ENCODE measurements at regions not wholly inside any gene's neighbourhood (a gene's known extent, or its start where the extent isn't known, plus 50 kb on each side); places are given as distances from the start of the nearest gene placed in this dataset.
A peak's percentile ranks its signal among the peaks of the same experiment; 100 is the strongest.
"Not testable (repeated sequence)": the region's sequence is repeated elsewhere in the genome, so short reads cannot be mapped to it uniquely, and the experiment has no call there.

DNA sequence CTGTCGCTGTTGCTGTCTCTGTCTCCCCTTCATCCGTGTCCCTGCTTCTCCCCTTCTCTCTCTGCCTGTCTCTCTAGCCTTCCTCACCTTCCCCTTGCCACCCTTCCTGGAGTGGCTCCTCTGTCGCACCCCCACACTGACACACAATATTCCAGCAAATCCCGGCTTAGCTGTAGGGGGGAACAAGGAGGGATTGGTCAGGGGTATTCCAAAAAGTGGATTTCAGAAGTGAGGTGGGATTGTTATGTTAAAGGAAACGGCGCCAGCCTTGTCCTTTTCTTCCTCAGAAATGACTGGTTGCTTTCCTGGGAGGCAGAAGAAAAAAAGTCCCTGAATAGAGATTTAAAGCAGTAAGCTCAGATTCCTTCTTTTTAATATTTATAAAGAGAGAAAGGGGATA is 76.3 kb upstream of the SIRPA start:
- no peak for DNase-seq
- no peaks in the 10 kb centered on the region for H3K4me1 ChIP-seq (ENCODE audit: insufficient read depth, low read length)
- Mint-ChIP-seq H3K36me3 (peaks cover 4 to 8% of the 10 kb centered on the region in 2 donors), H3K4me1 (peaks cover 4 to 7% (median 6%) of the 10 kb centered on the region in 4 donors), H3K4me3 (no peak overlapping the region), H3K27me3 (peaks cover 36 to 52% of the 10 kb centered on the region in 2 donors), H3K27ac (no peak overlapping the region), H3K9me3 (peaks cover 0 to 28% (median 25%) of the 10 kb centered on the region in 8 donors)
- peaks cover 0 to 5% of the 10 kb centered on the region in 2 donors for H3K9me3 ChIP-seq (ENCODE audit: control insufficient read depth in 1 of 2, low read length in 2 of 2)
- intact Hi-C loops (cut with micrococcal nuclease) = no loop called here
- ChIA-PET POLR2A (ENCODE audit: partially characterized antibody) (no interaction called here), CTCF (ENCODE audit: partially characterized antibody) (no interaction called here)
- H3K36me3 ChIP-seq (ENCODE audit: insufficient read depth, low read length) = no peaks in the 10 kb centered on the region
- peaks cover 9% of the 10 kb centered on the region for H3K27me3 ChIP-seq (ENCODE audit: insufficient read depth, low read length)
- no peak overlapping the region for H3K4me3 ChIP-seq (ENCODE audit: low read length in 2 of 2)
- H3K27ac ChIP-seq (ENCODE audit: low read depth, low read length) = no peak overlapping the region

GRCh38 chr20:1818247-1818840 is 76.9 kb upstream of the SIRPA start:
- Histone ChIP-seq H3K27ac (ENCODE audit: low read depth, low read length) (no peak overlapping the region), H3K9me3 (ENCODE audit: control insufficient read depth in 1 of 2, low read length in 2 of 2) (peaks cover 0 to 5% of the 10 kb centered on the region in 2 donors), H3K27me3 (ENCODE audit: insufficient read depth, low read length) (peaks cover 9% of the 10 kb centered on the region), H3K4me3 (ENCODE audit: low read length in 2 of 2) (no peak overlapping the region), H3K4me1 (ENCODE audit: insufficient read depth, low read length) (no peaks in the 10 kb centered on the region), H3K36me3 (ENCODE audit: insufficient read depth, low read length) (no peaks in the 10 kb centered on the region)
- Mint-ChIP-seq H3K9me3 (peaks cover 0 to 23% (median 21%) of the 10 kb centered on the region in 8 donors), H3K36me3 (peaks cover 2 to 5% of the 10 kb centered on the region in 2 donors), H3K4me3 (peak overlapping the region in 1 of 8 donors; percentile 24), H3K4me1 (peaks cover 4 to 7% (median 6%) of the 10 kb centered on the region in 4 donors), H3K27ac (peak overlapping the region in 2 of 7 donors; percentile 0 to 9), H3K27me3 (peaks cover 39 to 48% of the 10 kb centered on the region in 2 donors)
- ChIA-PET POLR2A (ENCODE audit: partially characterized antibody) (no interaction called here), CTCF (ENCODE audit: partially characterized antibody) (no interaction called here)
- no peak for DNase-seq
- intact Hi-C loops (cut with micrococcal nuclease) = no loop called here

DNA sequence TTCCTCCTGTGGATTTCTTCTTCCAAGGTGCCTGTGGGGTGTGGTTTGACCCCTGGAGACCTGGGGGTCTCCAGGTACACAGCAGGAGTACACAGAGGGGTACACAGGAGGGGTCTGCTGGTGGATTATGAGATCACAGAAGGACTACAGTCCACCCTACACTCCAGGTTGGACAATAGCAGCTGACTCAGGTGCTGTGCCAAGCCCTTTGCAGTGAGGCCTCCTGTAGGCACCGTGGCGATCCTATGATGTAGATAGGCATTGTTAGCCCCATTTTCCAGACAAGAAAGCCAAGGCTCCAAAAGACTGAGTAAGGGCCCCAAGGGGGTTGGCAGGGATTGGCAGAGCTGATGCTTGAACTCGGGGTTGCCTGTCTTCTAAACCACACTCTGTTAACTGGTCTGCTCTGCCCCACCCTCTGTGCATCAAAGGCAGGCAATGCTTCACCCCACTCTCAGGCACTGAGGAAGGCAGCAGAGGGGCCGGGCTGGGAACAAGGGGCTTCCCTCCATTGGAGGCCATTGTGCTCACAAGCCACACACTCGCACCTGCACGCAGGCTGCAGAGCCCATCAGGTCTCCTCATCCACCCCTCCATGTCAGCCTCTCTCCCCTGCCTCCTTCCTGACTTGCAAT is 77.5 kb upstream of the SIRPA start:
- no peak for DNase-seq
- no peak overlapping the region for H3K27ac ChIP-seq (ENCODE audit: low read depth, low read length)
- POLR2A ChIA-PET (ENCODE audit: partially characterized antibody) = no interaction called here

DNA sequence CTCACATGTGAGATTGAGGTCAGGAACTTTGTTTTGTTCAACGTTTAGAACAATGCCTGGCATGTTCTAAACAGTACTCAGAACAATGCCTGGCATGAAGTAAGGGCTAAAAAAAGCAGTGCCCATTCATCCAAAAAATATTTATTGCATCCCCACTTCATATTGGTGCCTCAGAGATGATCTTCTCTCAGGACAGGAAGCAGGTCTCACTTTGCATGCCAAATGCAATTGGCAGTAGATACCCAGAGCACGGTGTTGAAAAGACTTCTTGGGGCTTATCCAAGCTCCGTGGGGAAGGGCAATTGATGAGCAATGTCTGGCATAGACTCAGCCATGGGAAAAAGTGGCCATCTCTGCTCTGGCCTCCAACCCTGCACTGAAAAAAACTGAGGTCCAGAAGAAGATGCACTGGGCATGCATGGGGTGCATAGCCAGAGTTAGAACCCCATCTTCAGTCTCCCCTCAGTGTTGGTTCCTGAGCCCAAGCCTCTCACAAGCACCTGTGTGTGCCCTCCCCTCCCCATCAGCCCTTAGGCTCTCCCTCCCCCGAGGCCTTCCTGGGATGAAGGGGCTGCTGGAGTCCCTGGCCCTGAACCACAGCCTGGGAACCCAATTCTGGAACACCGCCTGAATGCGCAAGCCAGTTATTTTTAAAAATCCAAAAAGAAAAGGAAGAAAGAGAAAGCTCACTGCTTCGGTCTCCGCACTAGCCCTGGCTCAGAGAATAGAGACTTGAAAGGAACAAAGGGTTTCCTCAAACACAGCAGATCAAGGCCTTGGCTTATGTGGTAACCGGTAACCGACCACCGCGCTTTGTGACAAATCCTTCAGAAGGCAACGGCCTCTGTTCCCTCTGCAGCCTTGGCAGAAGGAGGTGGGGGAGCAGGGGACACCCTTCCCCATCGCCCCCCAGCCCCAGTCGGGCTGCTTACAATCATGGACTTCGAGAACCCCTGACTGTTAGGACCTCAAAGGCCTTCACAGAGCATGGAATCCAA is 78.5 kb upstream of the SIRPA start:
- H3K9me3 Mint-ChIP-seq = peaks cover 0 to 8% (median 5%) of the 10 kb centered on the region in 8 donors
- POLR2A ChIA-PET (ENCODE audit: partially characterized antibody) = no interaction called here
- no peak for DNase-seq

More for the DNA sequence above, 77.5 kb upstream of the SIRPA start:
- H3K36me3 ChIP-seq (ENCODE audit: insufficient read depth, low read length) = no peaks in the 10 kb centered on the region
- H3K9me3 Mint-ChIP-seq = peaks cover 0 to 16% (median 15%) of the 10 kb centered on the region in 8 donors
- H3K4me1 Mint-ChIP-seq = peaks cover 4 to 7% (median 6%) of the 10 kb centered on the region in 4 donors
- H3K4me3 Mint-ChIP-seq = no peak overlapping the region
- peaks cover 9% of the 10 kb centered on the region for H3K27me3 ChIP-seq (ENCODE audit: insufficient read depth, low read length)
- peaks cover 41 to 46% of the 10 kb centered on the region in 2 donors for H3K27me3 Mint-ChIP-seq
- peaks cover 0 to 5% of the 10 kb centered on the region in 2 donors for H3K9me3 ChIP-seq (ENCODE audit: control insufficient read depth in 1 of 2, low read length in 2 of 2)
- peaks cover 0 to 5% of the 10 kb centered on the region in 2 donors for H3K36me3 Mint-ChIP-seq
- no peaks in the 10 kb centered on the region for H3K4me1 ChIP-seq (ENCODE audit: insufficient read depth, low read length)
- CTCF ChIA-PET (ENCODE audit: partially characterized antibody) = no interaction called here
- H3K4me3 ChIP-seq (ENCODE audit: low read length in 2 of 2) = no peak overlapping the region
- intact Hi-C loops (cut with micrococcal nuclease) = no loop called here
- H3K27ac Mint-ChIP-seq = no peak overlapping the region

DNA sequence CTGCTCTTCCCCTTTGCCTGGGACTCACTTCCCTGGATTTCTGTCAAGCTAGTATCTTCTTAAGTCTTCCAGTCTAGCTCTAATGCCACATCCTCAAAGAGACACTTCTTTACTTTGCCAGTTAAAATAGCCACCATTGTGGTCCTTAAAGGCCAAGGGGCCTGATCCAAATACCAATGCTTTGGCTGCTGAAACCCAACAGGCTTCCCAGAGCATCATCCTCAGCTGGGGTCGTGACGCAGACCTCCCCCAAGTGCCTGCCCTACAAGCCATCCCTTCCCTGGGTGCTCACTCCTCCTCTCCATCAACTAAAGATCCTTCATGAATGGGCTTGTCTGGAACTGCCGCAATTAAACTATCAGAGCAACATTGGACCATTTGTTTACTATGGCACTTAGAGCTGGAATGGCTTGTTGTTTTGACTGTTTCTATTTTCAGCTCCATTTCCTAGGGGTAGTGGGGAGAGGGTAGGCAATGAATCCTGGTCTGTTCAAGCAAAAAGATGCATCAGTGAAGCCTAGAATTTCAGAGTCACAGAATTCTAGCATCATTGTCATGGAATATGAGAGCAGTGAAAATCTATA is 79.6 kb upstream of the SIRPA start:
- Mint-ChIP-seq H3K27ac (peak overlapping the region in 1 of 7 donors; percentile 57), H3K4me1 (peaks cover 4 to 8% (median 6%) of the 10 kb centered on the region in 4 donors), H3K27me3 (peaks cover 42 to 45% of the 10 kb centered on the region in 2 donors), H3K9me3 (peaks cover 0 to 2% (median 0%) of the 10 kb centered on the region in 8 donors), H3K4me3 (no peak overlapping the region), H3K36me3 (no peaks in the 10 kb centered on the region)
- intact Hi-C loops (cut with micrococcal nuclease) = no loop called here
- H3K27ac ChIP-seq (ENCODE audit: low read depth, low read length) = no peak overlapping the region
- no peak overlapping the region for H3K4me3 ChIP-seq (ENCODE audit: low read length in 2 of 2)
- POLR2A ChIA-PET (ENCODE audit: partially characterized antibody) = no interaction called here
- H3K27me3 ChIP-seq (ENCODE audit: insufficient read depth, low read length) = peaks cover 9% of the 10 kb centered on the region
- no peaks in the 10 kb centered on the region for H3K36me3 ChIP-seq (ENCODE audit: insufficient read depth, low read length)
- no peaks in the 10 kb centered on the region for H3K9me3 ChIP-seq (ENCODE audit: control insufficient read depth in 1 of 2, low read length in 2 of 2)
- H3K4me1 ChIP-seq (ENCODE audit: insufficient read depth, low read length) = no peaks in the 10 kb centered on the region
- CTCF ChIA-PET (ENCODE audit: partially characterized antibody) = no interaction called here
- no peak for DNase-seq

More for the DNA sequence above, 78.5 kb upstream of the SIRPA start:
- CTCF ChIA-PET (ENCODE audit: partially characterized antibody) = no interaction called here
- Histone ChIP-seq H3K4me3 (ENCODE audit: low read length in 2 of 2) (no peak overlapping the region), H3K36me3 (ENCODE audit: insufficient read depth, low read length) (no peaks in the 10 kb centered on the region), H3K27ac (ENCODE audit: low read depth, low read length) (no peak overlapping the region), H3K9me3 (ENCODE audit: control insufficient read depth in 1 of 2, low read length in 2 of 2) (no peaks in the 10 kb centered on the region), H3K27me3 (ENCODE audit: insufficient read depth, low read length) (peaks cover 9% of the 10 kb centered on the region), H3K4me1 (ENCODE audit: insufficient read depth, low read length) (no peaks in the 10 kb centered on the region)
- intact Hi-C loops (cut with micrococcal nuclease) = no loop called here
- H3K27me3 Mint-ChIP-seq = peaks cover 41 to 43% of the 10 kb centered on the region in 2 donors
- no peaks in the 10 kb centered on the region for H3K36me3 Mint-ChIP-seq
- peak overlapping the region in 2 of 7 donors; percentile 22 to 81 for H3K27ac Mint-ChIP-seq
- peaks cover 4 to 7% (median 6%) of the 10 kb centered on the region in 4 donors for H3K4me1 Mint-ChIP-seq
- peak overlapping the region in 5 of 8 donors; percentile 14 to 66 (median 36) for H3K4me3 Mint-ChIP-seq

GRCh38 chr20:1814861-1815260 is 80.3 kb upstream of the SIRPA start:
- H3K4me3 Mint-ChIP-seq; H3K27ac Mint-ChIP-seq; H3K27ac ChIP-seq (ENCODE audit: low read depth, low read length); H3K9me3 Mint-ChIP-seq; H3K4me1 Mint-ChIP-seq; intact Hi-C loops (cut with micrococcal nuclease); DNase-seq; POLR2A ChIA-PET (ENCODE audit: partially characterized antibody); H3K27me3 ChIP-seq (ENCODE audit: insufficient read depth, low read length); H3K9me3 ChIP-seq (ENCODE audit: control insufficient read depth in 1 of 2, low read length in 2 of 2); CTCF ChIA-PET (ENCODE audit: partially characterized antibody); H3K4me3 ChIP-seq (ENCODE audit: low read length in 2 of 2); H3K36me3 Mint-ChIP-seq; H3K36me3 ChIP-seq (ENCODE audit: insufficient read depth, low read length); H3K4me1 ChIP-seq (ENCODE audit: insufficient read depth, low read length): not testable (repeated sequence)
- H3K27me3 Mint-ChIP-seq = peaks cover 40 to 43% of the 10 kb centered on the region in 2 donors
